Left renal cortex interstitium (tissue), 4 donors: ENCODE measurements at regions not wholly inside any gene's neighbourhood (a gene's known extent, or its start where the extent isn't known, plus 50 kb on each side); places are given as distances from the start of the nearest gene placed in this dataset.

Source experiments
- DNase-seq, 4 donors: peaks; one replicate each; pipeline ENCODE4 v3.0.0-alpha.2; 2013; ENCODE audit warnings: low read depth in 4 of 4, low spot score in 2 of 4, missing footprints in 1 of 4

DNA sequence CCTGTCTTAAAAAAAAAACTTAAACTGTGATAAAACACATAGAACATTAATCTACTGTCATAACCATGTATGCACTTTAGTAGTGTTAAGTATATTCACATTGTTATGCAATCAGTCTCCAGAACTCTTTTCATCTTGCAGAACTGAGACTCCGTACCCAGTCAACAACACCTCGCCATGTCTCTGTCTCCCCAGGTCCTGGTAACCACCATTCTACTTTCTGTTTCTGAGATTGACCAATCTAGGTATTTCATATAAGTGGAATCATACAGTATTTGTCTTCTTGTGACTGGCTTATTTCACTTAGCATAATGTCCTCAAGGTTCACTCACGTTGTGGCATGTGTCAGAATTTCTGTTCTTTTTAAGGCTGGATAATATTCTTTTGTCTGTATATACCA lies 290.8 kb upstream of the CXCR4 start:
- DNase-seq: no peak

DNA sequence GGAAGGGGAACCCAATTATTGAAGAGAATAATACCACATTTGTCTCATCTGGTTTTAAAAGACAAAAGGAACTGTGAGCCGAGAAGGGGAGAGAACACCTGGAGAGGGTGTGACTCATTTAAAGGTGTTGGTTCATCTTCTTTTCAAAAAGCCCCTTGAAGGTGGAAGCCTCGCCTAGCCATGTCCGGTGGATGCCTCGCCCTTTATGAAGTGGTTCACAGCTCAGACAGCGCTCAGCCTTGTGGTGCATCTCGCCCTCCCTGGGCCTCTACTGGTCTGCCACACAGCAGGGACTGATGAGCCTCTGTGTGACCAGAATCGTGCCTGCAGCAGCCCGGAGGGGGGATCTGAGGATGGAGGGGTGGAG lies 290.0 kb upstream of the CXCR4 start:
- DNase-seq: no peak

DNA sequence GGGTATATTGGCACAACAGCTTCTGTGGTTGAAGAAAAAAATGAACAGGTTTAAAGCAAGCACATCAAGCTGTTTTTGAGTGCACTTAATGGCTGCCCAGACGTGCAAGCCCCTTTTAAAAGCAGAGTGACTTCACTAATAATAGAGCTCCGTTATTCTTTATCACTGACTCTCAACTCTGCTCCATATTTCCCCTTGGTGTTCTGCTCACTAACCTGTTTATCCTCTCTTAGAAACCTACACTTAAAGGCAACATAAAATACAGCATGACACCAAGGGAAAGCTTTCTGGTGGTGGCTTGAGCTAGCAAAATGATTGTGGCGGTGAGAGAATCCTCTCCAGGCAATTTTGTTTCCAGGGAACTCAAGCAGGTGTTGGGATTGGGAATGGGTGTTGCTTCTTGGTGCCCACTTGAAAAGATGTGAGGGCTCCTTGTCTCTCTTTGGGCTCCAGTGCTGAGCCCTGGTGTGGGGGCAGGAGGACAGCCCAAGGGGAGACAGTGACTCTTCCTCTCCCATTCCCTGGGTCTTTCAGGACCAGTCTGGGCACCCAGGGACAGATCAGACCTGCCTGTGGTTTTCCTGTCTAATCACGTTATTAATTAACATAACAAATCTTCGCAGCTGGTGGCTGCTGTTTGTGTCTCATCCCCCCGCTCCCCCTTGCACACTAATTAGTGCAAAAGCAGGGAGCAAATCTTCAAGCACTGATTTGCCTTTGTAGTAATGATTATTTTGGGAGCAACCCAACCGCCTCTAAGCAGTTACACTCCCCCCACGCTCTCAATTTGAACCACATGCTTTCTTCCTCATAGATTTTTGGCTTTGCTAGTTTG lies 289.4 kb upstream of the CXCR4 start:
- no peak for DNase-seq

DNA sequence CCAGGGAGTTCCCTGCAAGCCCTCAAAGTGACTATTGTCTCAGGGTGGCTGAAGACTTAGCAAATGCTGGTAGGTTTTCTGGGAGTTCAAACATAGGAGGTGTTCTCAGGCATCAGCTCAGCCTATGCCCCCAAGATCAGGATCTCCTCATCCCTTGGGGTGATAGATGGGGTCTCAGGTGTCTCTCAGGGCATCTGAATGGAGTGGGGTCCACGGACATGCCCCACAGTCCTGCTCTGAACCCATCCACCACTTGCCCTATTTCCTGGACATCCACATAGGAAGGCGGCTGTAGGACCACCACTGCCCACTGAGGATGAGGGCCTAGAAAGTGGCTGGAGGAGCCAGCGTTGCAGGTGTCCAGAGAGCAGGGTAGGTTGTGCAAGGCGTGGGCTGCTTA lies 287.0 kb upstream of the CXCR4 start:
- no peak for DNase-seq

DNA sequence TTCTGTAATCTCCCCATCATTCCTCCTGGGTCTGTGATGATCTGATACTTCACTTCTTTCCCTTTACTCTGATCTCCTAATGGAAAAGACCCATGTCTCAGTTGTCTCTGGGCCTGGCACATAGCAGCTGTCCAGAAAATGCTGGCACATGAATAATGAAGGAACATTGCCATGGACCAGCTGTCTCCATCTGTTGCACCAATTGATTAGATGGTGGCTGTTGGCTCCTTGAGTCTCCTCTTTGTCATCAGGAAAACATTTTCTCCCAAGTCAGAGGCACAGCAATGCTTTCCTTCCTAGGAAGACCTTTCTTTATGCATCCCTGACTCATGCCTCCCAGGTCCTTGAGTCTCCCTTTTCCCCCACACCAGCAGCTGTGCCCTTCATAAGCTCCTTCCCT lies 286.2 kb upstream of the CXCR4 start:
- DNase-seq: no peak

DNA sequence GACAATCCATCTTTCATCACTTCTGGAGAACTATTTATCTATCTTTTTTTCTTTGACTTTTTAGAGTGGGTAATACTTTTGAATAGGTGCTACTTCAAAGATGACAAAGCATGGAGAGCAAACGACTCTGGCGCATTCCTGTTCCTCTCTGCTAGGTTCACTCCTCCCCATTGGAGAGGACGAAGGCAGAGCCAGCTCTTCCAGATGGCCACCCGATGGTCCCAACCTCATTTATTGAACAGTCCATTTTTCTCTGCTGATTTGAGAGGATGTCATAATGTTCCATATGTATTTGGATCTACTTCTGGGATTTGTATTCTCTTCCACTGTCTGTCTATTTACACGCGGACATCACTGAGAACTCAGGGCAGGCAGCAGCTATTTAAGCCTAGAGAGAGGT lies 284.3 kb upstream of the CXCR4 start:
- no peak for DNase-seq

DNA sequence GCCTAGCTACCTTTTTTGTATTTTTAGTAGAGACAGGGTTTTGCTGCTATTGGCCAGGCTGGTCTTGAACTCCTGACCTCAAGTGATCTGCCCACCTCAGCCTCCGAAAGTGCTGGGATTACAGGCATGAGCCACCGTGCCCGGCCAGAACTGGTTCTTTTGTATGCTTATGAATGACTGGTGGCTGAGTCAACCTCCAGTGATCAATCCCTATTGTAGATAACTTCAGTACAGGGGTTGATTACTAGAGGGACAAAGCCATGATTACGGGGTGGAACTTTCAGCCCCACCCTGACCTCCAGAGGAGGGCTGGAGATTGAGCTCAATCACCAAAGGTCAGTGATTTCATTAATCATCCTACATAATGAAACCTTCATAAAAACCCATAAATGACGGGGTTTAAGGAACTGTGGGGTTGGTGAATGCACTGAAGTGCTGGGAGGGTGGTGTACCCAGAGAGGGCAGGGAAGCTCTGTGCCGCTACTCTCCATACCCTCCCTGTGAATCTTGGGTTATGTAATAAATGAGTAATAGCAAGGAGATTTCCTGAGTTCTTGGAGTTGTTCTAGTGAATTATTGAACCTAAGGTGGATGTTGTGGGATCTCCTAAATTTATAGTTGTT lies 281.8 kb upstream of the CXCR4 start:
- DNase-seq: no peak

DNA sequence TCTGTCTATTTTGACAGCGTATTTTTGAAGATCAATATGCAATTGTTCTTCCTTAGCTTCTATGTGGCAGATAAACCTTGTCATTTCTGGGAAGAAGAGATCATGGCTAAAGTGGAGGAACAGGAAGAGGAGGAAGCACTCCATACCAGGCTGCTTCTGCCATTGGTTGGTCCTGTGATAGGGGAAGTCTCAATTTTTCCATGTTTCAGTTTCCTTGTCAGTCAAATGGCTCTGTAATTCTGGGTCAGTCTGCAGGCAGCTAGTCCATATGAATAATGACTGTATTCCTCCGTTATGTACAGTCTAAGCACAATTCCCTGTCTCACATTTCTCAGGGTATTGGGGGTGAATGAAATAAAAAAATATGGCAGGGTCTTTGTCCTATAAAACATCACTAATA lies 277.6 kb upstream of the CXCR4 start:
- no peak for DNase-seq

DNA sequence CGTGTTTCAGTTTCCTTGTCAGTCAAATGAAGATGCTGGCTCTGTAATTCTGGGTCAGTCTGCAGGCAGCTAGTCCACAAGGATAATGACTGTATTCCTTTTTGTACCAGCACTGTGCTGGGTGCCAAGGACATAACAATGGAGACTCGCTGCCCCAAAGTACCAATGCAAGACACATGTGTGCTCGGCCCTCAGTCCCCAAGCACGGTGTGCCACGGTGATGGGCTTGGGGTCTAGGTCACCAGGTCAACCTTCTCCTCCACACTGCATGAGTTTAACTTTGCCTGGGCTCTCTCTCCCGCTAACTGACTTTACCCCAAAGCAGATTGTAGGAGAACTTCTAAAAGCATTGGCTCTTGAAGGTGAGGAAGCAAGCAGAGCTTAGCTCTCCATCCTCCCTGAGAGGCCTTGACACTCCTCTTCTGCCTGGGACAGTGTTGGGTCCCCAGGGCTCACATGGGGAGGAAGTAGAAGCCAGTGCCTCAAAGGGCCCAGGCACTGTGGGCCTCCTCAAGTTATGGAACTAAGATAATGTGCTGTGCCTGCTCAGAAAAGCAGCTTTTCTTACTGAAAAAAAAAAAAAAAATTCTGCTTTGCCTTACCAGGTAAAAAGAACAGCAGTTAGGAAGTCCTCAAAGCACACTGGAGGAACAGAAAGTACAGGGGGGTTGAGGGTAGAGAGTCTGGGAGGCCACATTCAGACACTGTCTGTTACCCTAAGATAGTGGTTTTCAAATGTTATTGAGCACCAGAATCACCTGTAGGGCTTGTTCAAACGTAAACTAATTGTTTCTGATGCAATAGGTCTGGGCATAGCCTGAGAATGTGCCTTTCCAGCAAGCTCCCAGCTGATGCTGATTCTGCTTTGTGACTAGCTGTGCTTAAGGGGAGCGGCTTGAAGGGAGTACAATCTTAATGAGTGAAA lies 276.4 kb upstream of the CXCR4 start:
- DNase-seq: no peak

DNA sequence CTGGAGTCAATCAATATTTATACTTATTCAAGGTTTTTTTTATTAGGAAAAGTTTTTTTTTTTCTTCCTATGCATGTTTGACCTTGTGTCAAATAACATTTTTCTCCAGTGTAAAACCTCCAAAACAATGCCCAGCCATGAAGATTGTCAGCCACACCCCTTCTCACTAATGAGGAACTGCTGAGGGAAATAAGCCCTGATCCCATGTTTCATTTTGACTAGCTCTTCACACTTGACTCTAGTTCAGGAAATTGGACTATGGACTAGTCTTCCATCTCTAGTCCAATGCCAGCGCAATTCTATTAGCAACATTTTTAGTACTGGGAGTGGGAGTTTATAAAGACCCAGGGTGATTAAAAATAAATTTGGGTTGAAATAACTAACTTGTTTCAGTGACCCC lies 275.6 kb upstream of the CXCR4 start:
- DNase-seq: no peak

DNA sequence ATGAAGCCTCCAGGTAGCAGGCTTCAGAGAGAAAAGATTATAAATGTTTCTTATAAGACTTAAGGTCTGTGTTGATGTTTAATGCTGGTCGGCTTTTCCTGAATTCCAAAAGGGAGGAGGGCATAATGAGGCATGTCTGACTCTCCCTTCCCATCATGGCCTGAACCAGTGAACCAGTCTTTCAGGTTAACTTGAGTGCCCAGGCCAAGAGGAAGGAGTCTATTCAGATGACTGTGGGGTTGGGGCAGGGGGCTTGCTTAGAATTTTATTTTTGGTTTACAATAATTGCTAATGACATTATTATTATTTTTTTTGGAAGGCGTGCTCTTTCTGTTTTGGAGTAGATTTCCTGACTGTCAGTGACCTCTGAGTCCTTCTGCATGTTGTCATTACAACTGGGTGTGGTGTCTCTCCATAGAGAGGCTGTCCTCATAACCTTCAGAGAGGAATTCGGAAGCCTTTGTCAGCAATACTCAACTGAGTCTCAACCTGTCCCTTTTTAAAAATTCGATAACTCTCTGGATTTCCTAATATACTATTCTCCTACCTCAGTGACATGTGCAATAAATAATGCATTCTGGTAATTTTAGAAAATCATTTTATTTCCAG lies 275.1 kb upstream of the CXCR4 start:
- no peak for DNase-seq

DNA sequence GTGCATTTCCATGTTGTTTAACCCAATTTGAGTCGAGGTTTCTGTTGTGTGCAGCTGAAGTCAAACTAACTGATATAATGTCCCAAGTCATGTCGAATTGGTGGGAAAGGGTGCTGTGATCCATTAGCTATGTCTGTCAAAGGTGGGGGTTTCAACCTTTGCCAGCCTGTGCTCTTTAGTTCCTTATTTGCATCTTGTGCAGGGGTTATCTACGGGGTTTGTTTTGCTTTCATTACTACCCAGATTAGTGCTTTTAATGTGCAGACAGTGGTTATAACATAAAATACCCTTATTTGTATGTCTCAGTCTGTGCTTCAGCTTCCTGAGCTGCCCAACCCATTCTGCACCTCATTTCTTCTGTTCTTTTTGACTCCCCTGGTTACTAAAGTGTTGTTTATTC lies 271.9 kb upstream of the CXCR4 start:
- DNase-seq: no peak

DNA sequence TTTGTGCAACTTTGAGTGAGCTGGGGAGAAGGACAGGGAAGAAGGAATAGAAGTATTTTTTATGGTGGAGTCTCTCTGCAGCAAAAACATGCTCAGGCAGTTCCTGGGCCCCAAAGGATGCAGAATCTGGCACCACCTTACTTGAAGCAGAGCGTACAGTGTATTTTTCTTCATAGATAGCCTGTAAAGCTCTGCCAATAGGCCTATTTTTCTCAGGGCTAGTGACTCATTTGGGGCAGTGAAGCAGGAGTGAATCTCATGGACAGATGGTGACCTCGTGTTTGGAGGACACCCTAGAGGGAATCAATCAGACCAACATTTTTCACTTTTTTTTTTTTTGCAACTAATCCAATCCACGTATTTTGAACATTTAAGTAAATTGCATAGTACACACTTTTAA lies 268.1 kb upstream of the CXCR4 start:
- DNase-seq: no peak

DNA sequence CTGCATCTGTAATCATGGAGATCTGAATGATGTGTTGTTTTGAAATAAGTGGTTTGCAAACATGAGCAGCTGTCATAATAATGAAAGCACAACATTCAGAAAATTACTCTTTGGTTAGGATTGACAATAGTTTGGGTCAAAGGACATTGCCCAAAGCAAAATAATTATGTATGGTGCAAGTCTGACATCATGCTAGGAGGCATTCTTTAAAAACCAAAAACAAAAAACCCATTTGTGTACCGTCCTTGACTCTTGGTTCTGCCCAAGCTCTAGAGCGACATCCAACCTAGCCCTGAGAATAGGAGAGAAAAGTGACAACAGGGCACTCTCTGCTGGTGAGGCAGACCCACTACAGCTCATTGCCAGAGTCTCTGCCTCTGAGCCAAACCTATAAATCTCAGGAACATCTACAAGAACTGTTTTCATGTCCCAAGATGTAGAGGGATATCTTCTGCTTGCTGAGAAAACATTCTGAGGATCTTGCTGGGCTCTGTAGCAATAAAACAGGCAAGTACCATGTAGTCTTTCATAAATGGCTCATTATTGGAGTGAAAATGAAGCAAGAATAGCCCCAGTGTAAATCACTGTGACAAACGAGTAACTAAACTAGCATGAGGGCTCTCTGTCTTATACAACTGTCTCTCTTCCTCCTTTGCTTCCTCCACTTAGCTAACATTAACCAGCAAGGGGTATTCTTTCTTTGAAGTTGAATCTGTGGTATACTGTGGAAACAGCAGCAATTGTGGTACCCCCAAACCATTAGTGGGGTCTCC lies 266.8 kb upstream of the CXCR4 start:
- no peak for DNase-seq

DNA sequence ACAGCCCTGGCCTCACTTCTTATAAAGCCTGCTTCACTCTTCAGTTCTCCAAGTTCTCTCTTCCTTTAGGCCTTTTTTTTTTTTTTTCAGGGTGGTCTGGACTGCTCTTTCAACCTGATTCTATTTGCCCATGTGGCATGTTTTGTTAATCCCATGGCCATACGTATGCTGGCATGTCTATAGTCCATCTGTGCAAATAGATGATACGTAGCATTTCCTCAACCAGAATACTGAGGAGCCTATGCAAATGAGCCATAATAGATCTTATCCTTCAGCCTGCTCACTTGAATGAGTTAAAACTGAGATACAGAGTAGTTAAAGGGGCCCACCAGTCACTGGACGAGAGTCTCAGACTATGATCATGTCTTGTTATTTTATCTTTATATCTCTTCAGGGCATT lies 265.2 kb upstream of the CXCR4 start:
- no peak for DNase-seq

DNA sequence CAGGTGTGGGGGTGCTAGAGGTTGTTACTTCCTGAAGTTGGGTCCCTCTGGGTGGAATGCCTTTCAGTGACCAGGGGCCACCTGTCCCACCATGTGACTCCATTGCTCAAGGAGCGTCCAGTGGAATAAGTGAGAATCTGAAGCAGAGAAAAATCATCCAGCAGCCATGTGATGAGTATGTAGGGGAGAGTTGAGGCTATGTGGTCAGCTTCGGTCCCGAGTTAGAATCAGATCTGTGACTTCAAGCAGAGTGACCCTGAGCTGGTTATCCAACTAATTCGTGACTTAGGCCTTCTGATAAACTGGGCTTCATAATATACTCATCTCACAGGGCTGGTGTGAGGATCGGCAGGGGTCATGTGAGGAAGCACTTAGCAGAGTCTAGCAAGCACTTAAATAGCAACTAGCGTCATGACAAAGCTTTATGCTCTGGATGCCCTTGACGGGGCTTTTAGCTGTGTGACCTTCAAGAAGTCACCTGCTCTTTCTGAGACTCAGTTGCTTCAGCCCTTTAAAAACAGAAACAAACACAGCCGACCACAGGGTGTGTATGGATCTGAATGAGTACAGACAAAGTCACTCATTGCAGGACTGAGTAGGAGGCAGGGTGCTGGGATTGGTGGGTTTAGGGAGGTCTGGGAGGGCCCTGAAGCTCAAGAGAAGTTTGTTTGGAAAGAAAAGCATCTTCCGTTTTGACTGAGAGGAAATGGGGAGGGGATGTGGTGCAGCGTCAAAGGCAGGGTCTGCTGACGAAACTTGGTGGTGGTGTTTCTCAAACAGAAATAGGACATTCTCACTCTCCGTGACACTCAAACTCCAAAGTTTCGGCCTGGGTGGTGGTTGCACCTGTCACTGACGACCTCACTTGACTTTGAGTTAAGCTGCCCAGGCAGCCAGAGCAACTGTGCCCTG lies 264.0 kb upstream of the CXCR4 start:
- DNase-seq: no peak

DNA sequence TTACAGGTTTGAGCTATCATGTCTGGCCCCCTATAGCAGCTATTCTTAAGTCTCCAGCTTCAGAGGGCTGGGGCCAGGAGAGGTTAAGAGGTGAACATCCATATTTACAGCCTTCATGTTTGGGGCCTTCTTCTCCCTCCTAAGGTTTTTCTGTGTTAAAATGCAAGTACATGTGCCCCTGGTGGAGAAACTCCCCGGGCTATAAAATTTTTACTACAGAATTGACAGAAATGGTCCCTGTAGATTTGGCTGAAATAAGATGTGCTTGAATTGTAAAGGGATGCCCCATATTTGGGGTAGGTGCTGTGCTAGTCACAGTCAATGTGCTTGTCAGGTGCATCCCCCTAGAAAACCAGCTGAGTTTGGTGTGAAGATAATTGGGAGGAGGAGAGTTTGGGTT lies 263.3 kb upstream of the CXCR4 start:
- no peak for DNase-seq

DNA sequence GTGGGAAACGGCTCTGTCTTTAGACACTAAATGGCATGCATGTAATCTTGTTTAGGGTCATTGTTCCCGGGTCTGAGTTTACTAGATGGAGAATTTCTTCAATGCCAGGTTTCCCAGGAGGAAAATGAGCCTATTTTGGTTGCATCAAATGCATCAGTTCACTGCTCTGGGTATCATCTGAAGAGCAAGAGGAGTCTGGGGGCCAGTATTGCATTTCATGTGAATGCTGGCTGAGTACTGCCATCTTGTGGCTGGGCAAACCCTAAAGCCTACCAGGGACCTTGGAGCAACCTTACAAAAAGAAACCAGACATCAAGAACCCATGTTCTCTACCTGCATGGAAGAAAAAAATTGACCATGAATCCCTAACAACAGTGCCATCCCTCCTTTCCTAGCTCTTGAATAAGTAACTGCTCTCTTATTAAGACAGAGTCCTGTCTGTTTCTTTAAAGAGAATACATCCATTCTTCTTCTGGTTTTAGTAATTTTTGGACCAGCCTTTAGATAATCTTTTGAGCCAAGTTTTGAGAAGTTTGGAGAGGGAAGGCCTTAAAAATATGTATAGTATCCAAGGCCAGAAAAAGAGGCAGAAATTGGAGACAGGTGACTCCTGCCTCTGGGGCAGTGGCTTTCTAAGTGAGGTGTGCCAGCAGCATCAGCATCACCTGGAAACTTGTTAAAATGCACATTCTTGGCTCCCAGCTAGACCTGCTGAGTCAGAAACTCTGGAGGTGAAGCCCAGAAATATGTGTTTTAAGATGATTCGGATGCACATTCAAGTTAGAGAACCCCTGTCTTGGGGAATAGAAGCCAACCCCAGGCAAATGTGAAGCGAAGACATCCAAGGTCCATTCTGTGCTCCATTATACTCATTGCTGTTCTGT lies 261.0 kb upstream of the CXCR4 start:
- peak in 1 of 4 donors; percentile 55 for DNase-seq
